ENCODE measurements at regions not wholly inside any gene's neighbourhood (a gene's known extent, or its start where the extent isn't known, plus 50 kb on each side); places are given as distances from the start of the nearest gene placed in this dataset.

- H3K9me3 Mint-ChIP-seq (ENCODE audit: low read depth, unreplicated experiment): peaks cover 4% of the 10 kb centered on the region
- intact Hi-C loops (cut with micrococcal nuclease; ENCODE audit: unreplicated experiment): no loop called here
- no peak for TF ChIP-seq CTCF (IDR thresholded peaks at IDR 0.05; ENCODE audit: unreplicated experiment)
- CTCF ChIA-PET: no interaction called here
- H3K27ac Mint-ChIP-seq (ENCODE audit: unreplicated experiment): no peak overlapping the region
- no peak for DNase-seq
- BruUV-seq (replicated peaks): no TSS peak
- no peaks in the 10 kb centered on the region for H3K36me3 Mint-ChIP-seq (ENCODE audit: insufficient read depth, unreplicated experiment)
- H3K4me3 Mint-ChIP-seq (ENCODE audit: low read depth, unreplicated experiment): no peak overlapping the region
- H3K27me3 Mint-ChIP-seq (ENCODE audit: unreplicated experiment): no peaks in the 10 kb centered on the region
- no peaks in the 10 kb centered on the region for H3K4me1 Mint-ChIP-seq (ENCODE audit: low read depth, unreplicated experiment)
These were observed 715.7 kb upstream of the HTR2C start for GRCh38 chrX:113868177-113868576.

- TF ChIP-seq CTCF (IDR thresholded peaks at IDR 0.05; ENCODE audit: unreplicated experiment): no peak
- BruUV-seq (replicated peaks): no TSS peak
- DNase-seq: no peak
- H3K27me3 Mint-ChIP-seq (ENCODE audit: unreplicated experiment): no peaks in the 10 kb centered on the region
- intact Hi-C loops (cut with micrococcal nuclease; ENCODE audit: unreplicated experiment): no loop called here
- H3K4me1 Mint-ChIP-seq (ENCODE audit: low read depth, unreplicated experiment): no peaks in the 10 kb centered on the region
- peaks cover 8% of the 10 kb centered on the region for H3K9me3 Mint-ChIP-seq (ENCODE audit: low read depth, unreplicated experiment)
- CTCF ChIA-PET: no interaction called here
- no peak overlapping the region for H3K4me3 Mint-ChIP-seq (ENCODE audit: low read depth, unreplicated experiment)
- H3K27ac Mint-ChIP-seq (ENCODE audit: unreplicated experiment): no peak overlapping the region
- no peaks in the 10 kb centered on the region for H3K36me3 Mint-ChIP-seq (ENCODE audit: insufficient read depth, unreplicated experiment)
These were observed 734.5 kb upstream of the HTR2C start for GRCh38 chrX:113849408-113849807.

- H3K27ac Mint-ChIP-seq (ENCODE audit: unreplicated experiment): no peak overlapping the region
These were observed 750.5 kb upstream of the HTR2C start for GRCh38 chrX:113833096-113834055.

GRCh38 chrX:113828470-113828869 is 755.4 kb upstream of the HTR2C start:
- intact Hi-C loops (cut with micrococcal nuclease; ENCODE audit: unreplicated experiment): no loop called here
- Mint-ChIP-seq H3K9me3 (ENCODE audit: low read depth, unreplicated experiment) (peaks cover 6% of the 10 kb centered on the region), H3K27me3 (ENCODE audit: unreplicated experiment) (no peaks in the 10 kb centered on the region), H3K4me3 (ENCODE audit: low read depth, unreplicated experiment) (no peak overlapping the region), H3K4me1 (ENCODE audit: low read depth, unreplicated experiment) (no peaks in the 10 kb centered on the region), H3K27ac (ENCODE audit: unreplicated experiment) (no peak overlapping the region), H3K36me3 (ENCODE audit: insufficient read depth, unreplicated experiment) (no peaks in the 10 kb centered on the region)
- TF ChIP-seq CTCF (IDR thresholded peaks at IDR 0.05; ENCODE audit: unreplicated experiment): no peak
- CTCF ChIA-PET: no interaction called here
- no peak for DNase-seq
- no TSS peak for BruUV-seq (replicated peaks)

More at GRCh38 chrX:113833096-113834055, 750.5 kb upstream of the HTR2C start:
- no peaks in the 10 kb centered on the region for H3K36me3 Mint-ChIP-seq (ENCODE audit: insufficient read depth, unreplicated experiment)
- DNase-seq: no peak
- H3K4me1 Mint-ChIP-seq (ENCODE audit: low read depth, unreplicated experiment): no peaks in the 10 kb centered on the region
- no peak for TF ChIP-seq CTCF (IDR thresholded peaks at IDR 0.05; ENCODE audit: unreplicated experiment)
- H3K4me3 Mint-ChIP-seq (ENCODE audit: low read depth, unreplicated experiment): no peak overlapping the region
- CTCF ChIA-PET: no interaction called here
- peaks cover 5% of the 10 kb centered on the region for H3K9me3 Mint-ChIP-seq (ENCODE audit: low read depth, unreplicated experiment)
- no TSS peak for BruUV-seq (replicated peaks)
- no peaks in the 10 kb centered on the region for H3K27me3 Mint-ChIP-seq (ENCODE audit: unreplicated experiment)
- intact Hi-C loops (cut with micrococcal nuclease; ENCODE audit: unreplicated experiment): no loop called here

Measured in Calu3 (cell line).